ENCODE measurements at regions not wholly inside any gene's neighbourhood (a gene's known extent, or its start where the extent isn't known, plus 50 kb on each side); places are given as distances from the start of the nearest gene placed in this dataset.

- ChIA-PET POLR2A (no interaction called here), CTCF (interaction anchor here (0.7 kb wide), 2 partner anchors 330 to 375 kb away, joined by 3 to 4 read pairs; no protein-coding TSS in a partner anchor)
- TF ChIP-seq, protein P1, sequence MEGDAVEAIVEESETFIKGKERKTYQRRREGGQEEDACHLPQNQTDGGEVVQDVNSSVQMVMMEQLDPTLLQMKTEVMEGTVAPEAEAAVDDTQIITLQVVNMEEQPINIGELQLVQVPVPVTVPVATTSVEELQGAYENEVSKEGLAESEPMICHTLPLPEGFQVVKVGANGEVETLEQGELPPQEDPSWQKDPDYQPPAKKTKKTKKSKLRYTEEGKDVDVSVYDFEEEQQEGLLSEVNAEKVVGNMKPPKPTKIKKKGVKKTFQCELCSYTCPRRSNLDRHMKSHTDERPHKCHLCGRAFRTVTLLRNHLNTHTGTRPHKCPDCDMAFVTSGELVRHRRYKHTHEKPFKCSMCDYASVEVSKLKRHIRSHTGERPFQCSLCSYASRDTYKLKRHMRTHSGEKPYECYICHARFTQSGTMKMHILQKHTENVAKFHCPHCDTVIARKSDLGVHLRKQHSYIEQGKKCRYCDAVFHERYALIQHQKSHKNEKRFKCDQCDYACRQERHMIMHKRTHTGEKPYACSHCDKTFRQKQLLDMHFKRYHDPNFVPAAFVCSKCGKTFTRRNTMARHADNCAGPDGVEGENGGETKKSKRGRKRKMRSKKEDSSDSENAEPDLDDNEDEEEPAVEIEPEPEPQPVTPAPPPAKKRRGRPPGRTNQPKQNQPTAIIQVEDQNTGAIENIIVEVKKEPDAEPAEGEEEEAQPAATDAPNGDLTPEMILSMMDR (IDR thresholded peaks at IDR 0.05; ENCODE audit: low read depth, low read length), result no peak
- no peaks in the 10 kb centered on the region for H3K27me3 ChIP-seq (ENCODE audit: control insufficient read depth, insufficient read depth, low read length)
- no peaks in the 10 kb centered on the region for H3K9me3 ChIP-seq (ENCODE audit: control insufficient read depth, insufficient read depth, low read length)
- DNase-seq (ENCODE audit: low read depth, low spot score), result no peak
- H3K27ac ChIP-seq (ENCODE audit: low read depth, low read length), result no peak overlapping the region
- H3K4me3 ChIP-seq (ENCODE audit: low read depth, low read length), result no peak overlapping the region
Measured at GRCh38 chr1:55658917-55659316, 443.8 kb upstream of the USP24 start.

DNA sequence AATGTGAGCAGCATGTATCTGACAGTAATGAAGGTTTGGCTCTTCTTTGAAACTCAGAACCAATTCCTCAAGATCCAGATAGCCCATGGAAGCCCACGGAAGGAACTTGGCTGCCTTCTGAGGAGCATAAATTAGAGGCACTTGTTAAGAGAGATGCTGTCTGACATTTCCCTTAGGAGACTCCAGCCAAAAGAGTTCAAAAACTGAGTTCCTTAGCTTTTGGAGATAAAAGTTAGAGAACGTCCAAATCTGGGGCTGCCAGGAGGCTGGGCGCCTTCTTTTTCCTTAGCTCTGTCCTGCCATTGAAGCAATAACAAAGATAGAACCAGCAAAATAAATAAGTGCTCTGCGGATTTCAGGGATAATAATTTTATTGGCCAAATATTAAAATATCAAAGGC lies 439.6 kb upstream of the USP24 start:
- DNase-seq (ENCODE audit: low read depth, low spot score), result no peak
- H3K27ac ChIP-seq (ENCODE audit: low read depth, low read length), result no peak overlapping the region
- ChIA-PET POLR2A (no interaction called here), CTCF (no interaction called here)
- TF ChIP-seq, protein P1 (IDR thresholded peaks at IDR 0.05; ENCODE audit: low read depth, low read length), result no peak
- no peaks in the 10 kb centered on the region for H3K9me3 ChIP-seq (ENCODE audit: control insufficient read depth, insufficient read depth, low read length)
- no peaks in the 10 kb centered on the region for H3K27me3 ChIP-seq (ENCODE audit: control insufficient read depth, insufficient read depth, low read length)
- H3K4me3 ChIP-seq (ENCODE audit: low read depth, low read length), result no peak overlapping the region

DNA sequence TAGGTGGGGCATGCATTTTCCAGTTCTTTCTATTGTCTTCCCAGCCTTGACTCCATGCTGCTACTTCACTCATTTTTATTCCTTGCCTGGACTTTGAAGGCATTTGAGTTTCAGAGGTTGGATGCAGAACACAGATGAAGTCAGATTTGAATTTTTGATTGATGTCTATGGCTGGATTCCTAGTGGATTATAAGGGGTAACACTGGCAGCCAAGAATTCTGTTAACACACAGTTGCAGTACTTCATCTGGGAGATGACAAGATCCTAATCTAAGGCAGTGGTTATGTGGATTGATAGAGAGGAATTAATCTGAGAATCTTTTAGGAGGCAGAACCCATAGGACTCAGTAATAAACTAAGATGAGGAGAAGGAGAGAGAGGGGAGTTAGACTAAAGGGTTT lies 439.0 kb upstream of the USP24 start:
- TF ChIP-seq, protein P1 (IDR thresholded peaks at IDR 0.05; ENCODE audit: low read depth, low read length), result no peak
- CTCF ChIA-PET, result no interaction called here
- Histone ChIP-seq H3K9me3 (ENCODE audit: control insufficient read depth, insufficient read depth, low read length) (no peaks in the 10 kb centered on the region), H3K27me3 (ENCODE audit: control insufficient read depth, insufficient read depth, low read length) (no peaks in the 10 kb centered on the region), H3K4me3 (ENCODE audit: low read depth, low read length) (no peak overlapping the region), H3K27ac (ENCODE audit: low read depth, low read length) (no peak overlapping the region)
- DNase-seq (ENCODE audit: low read depth, low spot score), result no peak
- POLR2A ChIA-PET, result no interaction called here

DNA sequence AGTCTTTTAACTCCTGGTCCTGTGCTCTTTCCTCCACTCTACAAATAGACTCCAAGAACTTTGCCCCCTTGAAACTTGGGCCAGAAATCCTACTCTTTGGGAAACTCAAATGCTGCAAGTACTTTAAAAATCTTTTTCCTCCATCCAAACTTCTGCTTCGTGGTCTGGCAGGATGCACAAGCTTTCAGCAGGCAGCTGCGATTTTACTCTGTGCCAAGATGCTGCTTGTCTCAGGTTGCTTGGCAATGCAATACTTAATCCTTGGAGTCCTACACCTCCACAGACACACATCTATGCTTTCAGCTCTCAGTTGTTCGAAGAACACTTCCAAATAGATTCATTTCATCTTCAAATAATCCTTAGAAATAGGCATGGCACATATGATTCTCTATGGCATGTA lies 435.3 kb upstream of the USP24 start:
- ChIA-PET CTCF (no interaction called here), POLR2A (no interaction called here)
- Histone ChIP-seq H3K4me3 (ENCODE audit: low read depth, low read length) (no peak overlapping the region), H3K9me3 (ENCODE audit: control insufficient read depth, insufficient read depth, low read length) (no peaks in the 10 kb centered on the region), H3K27me3 (ENCODE audit: control insufficient read depth, insufficient read depth, low read length) (no peaks in the 10 kb centered on the region), H3K27ac (ENCODE audit: low read depth, low read length) (no peak overlapping the region)
- TF ChIP-seq, protein P1 (IDR thresholded peaks at IDR 0.05; ENCODE audit: low read depth, low read length), result no peak
- DNase-seq (ENCODE audit: low read depth, low spot score), result no peak

DNA sequence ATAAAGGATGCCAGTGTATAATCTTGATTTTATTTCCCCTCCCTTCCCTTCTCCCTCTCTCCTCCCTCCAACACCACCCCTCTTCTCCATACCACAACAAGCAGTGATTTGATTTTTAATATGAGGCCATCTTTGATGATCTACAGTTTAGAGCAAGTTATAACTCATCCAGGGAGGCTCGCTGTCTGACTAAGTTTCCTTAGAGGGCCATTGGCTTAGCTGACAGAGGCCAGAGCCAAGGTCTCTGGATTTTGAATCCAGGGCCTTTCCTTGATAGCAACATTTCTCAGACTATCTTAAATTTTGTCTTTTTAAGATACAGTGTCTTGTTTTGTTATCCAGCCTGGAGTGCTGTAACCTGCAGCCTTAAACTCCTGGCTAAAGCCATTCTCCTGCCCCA lies 431.0 kb upstream of the USP24 start:
- CTCF ChIA-PET, result no interaction called here
- H3K9me3 ChIP-seq (ENCODE audit: control insufficient read depth, insufficient read depth, low read length), result no peaks in the 10 kb centered on the region
- no peaks in the 10 kb centered on the region for H3K27me3 ChIP-seq (ENCODE audit: control insufficient read depth, insufficient read depth, low read length)
- TF ChIP-seq, protein P1 (IDR thresholded peaks at IDR 0.05; ENCODE audit: low read depth, low read length), result no peak
- POLR2A ChIA-PET, result no interaction called here
- no peak for DNase-seq (ENCODE audit: low read depth, low spot score)
- no peak overlapping the region for H3K27ac ChIP-seq (ENCODE audit: low read depth, low read length)
- no peak overlapping the region for H3K4me3 ChIP-seq (ENCODE audit: low read depth, low read length)
